ENCODE measurements at regions not wholly inside any gene's neighbourhood (a gene's known extent, or its start where the extent isn't known, plus 50 kb on each side); places are given as distances from the start of the nearest gene placed in this dataset.
A peak's percentile ranks its signal among the peaks of the same experiment; 100 is the strongest.

DNA sequence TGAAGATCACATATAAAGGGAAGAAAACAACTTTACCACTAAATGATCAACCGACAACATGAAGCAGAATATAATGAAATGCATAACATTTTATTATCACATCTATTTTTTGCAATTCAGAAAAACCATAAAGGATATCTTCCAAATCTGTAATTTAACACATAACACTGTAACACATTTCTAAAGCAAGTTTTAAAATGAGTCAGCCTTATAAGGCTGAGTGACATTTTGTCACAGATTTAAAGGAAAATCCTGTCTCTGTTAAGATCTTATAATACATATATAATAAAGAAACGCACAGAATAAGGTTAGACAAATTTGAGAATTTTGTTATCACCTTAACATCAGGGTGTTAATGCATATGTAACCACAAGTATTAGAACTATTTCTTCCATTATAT lies 198.4 kb upstream of the RASA1 start:
- DNase-seq: no peak

DNA sequence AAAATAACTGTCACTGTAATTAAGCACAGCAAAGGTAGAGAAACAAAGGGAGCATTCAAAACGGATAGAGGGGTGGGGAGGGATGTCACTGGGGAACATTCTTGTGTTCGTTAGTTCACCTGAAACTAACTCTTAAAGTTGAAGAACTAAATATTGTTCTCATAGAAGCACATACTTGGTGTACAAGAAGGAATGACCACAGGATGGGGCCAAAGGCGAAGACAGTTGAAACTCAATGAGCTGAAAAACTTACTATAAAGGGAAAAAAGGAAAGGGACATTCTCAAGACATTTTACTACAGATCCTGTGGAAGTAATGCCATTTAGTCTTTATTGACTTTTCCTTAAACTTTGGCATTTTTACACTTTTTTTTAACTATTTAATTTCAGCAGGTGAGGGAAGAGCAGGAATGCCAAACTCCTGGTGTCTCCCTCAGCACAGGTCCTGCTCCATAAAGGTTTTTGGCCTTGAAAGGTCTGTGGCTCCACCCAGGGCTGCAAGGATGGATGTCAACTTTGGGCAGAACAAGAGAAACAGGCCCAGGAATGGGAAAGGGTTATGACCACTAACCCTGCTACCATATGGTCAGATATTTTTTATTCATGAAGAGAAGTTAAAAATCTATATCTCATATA lies 197.6 kb upstream of the RASA1 start:
- no peak for DNase-seq

DNA sequence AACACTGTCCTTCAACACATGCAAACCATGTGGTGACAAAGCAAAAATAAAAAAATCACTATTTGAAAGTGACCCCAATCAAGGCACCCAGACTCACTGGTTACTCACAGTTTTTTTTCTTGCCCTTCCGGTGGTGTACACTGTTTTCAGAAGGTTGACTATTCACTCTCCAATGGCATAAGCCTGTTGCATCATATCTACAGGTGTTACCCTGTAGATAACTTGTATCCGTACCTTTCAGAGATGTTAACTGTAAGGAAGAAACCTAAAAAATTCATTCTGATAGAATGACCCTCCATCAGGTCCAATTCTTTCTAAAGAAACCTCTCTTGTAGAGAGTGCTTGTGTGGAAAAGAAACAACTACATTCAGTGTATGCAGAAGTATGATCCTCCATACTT lies 193.6 kb upstream of the RASA1 start:
- DNase-seq: no peak

DNA sequence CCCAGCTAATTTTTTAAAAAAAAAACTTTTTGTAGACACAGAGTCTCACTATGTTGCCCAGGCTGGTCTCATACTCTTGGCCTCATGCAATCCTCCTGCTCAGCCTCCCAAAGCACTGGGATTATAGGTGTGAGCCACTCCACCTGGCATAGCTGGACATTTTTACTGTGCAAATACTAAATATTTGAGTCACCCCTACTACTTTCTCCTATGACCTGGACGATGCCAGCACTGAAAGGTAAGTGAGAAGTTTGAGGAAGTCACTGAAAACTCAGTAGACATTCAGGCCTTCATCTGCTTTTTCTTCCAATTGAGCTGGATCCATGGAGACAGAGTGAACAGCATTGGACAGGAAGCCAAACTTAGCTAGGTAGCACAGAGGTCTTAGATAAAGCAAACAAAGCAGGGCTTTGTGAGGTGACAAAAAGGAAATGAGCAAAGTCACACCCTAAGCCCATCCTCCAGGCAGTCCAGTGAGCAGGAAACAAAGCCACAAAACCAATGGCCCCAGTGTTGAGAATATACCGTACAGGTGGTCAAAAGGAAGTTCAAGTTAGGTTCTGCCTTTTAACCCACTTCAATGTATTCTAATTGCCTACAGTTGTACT lies 192.6 kb upstream of the RASA1 start:
- DNase-seq: peak; percentile 45

- no peak for DNase-seq
Observed at GRCh38 chr5:87076411-87076810, 191.3 kb upstream of the RASA1 start.

- DNase-seq: no peak
Observed at GRCh38 chr5:87076931-87077330, 190.8 kb upstream of the RASA1 start.

GRCh38 chr5:87079219-87079618 lies 188.5 kb upstream of the RASA1 start:
- no peak for DNase-seq

- no peak for DNase-seq
Observed at GRCh38 chr5:87081016-87081415, 186.7 kb upstream of the RASA1 start.

- DNase-seq: peak; percentile 58
Observed at GRCh38 chr5:87081511-87082372, 185.9 kb upstream of the RASA1 start.

- DNase-seq: no peak
Observed at GRCh38 chr5:87094347-87094746, 173.3 kb upstream of the RASA1 start.

- DNase-seq: no peak
Observed at GRCh38 chr5:87094833-87095232, 172.8 kb upstream of the RASA1 start.

GRCh38 chr5:87095787-87096186 lies 171.9 kb upstream of the RASA1 start:
- DNase-seq: no peak

DNA sequence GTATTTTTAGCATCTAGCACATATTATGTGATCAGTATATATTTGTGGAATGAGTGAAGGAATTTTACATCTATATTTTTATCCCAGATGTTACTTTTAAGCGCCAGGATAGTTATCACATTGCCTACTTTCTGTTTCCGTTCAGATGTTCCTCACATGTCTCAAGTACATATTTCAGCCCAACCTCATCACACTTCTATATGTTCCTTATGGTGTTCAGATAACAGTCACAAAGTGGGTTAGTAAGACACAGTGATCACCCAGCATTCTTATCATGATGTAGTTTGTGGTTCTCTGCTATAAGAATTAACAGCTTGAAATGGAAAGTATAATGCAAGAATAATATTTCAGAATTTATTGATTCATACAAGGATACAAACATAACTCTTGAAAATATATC lies 170.0 kb upstream of the RASA1 start:
- DNase-seq: no peak

DNA sequence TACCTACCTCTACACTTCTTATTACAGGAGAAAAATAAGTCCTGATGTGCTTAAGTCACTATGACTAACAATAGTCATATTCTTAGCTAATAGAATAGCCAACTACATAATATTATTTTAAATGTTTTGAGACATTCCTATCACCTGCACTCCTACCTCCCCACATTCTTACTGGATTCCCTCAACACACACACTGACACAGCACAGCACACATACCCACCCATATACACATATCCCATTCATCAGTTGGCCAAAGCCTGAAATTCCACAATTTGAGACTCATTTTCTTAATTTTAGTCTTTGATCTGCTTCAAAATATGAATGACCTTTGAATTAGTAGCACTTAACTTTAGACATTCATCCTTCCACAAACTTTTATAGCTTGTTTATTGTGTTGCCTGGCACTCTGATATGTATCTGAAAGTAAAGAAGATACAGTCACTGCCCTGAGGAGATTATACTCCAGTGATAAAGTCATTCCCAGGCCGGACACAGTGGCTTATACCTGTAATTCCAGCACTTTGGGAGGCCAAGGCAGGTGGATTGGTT lies 168.3 kb upstream of the RASA1 start:
- DNase-seq: no peak

DNA sequence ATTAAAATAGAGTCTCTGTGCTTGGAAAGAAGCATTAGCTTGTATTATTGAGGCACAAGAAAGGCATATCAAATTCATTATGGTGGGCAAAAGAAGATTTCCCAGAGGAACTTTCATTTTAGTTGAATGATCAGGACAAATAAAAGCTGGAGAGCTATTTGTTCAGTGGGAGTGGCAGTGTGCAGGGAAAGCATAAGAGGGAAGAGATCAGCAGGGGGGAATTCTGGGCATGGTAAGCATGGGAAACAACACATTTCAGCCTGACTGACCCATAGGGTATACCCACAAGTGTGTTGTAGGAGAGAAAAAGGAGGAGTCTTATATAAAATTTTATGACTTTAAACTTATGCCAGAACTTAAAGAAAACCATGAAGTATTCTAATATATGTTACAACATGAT lies 167.7 kb upstream of the RASA1 start:
- no peak for DNase-seq

GRCh38 chr5:87101321-87101720 lies 166.4 kb upstream of the RASA1 start:
- no peak for DNase-seq

DNA sequence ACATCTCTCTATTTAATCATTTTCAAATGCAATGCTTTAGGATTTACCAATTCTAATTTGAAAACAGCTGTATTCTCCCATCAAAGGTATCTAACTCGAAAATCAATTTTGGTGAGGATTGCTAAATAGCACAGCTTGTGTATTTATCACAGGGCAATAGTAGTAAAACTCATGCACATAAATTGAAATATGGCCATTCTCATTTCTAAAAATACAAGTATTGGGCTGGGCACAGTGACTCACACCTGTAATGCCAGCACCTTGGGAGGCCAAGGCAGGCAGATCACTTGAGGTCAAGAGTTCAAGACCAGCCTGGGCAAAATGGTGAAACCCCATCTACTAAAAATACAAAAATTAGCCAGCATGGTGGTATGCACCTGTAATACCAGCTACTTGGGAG lies 164.8 kb upstream of the RASA1 start:
- no peak for DNase-seq

DNA sequence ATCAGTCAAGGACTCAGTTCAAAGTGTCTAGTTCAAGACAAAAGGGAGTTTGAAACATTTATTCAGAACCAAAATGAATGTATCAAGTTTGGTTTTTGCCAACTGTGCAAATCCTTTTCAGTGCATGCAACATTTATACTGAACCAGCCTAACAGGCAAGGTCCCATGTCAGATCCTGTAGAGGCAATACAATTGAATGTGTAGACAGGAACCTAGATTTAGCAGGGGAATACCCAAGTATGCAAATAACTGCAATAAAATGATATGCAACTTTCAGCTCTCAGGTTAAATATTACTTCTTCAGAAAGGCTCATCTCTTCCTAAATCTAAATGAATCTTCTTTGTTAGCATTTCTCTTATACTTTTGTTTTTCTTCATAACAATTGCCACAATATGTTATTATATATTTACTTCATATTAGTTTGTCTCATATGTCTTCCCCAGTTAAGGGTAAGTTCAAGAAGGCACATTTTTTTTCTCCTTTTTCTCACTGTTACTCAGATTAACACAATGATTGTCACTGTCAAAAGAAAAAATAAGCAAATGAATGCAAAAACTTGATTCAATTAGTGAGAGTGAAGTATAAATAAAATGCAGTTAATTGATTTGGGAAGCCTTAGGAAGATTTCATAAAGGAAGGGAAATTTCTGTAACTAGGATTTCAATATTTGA lies 163.9 kb upstream of the RASA1 start:
- no peak for DNase-seq

DNA sequence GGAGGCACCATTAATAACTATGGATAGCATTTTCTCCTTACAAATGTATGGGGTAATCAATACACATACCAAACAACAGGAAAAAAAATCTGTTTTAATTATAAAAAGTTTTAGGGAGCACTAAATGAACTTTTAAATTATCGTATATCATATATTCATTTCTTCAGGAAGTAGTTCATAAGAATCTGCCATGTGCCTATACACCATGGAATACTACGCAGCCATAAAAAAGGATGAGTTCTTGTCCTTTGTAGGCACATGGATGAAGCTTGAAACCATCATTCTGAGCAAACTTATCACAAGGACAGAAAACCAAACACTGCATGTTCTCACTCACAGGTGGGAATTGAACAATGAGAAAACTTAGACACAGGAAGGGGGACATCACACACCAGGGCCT lies 162.1 kb upstream of the RASA1 start:
- DNase-seq: no peak

- DNase-seq: no peak
Observed at GRCh38 chr5:87109746-87110145, 157.9 kb upstream of the RASA1 start.

GRCh38 chr5:87110721-87111120 lies 157.0 kb upstream of the RASA1 start:
- no peak for DNase-seq

DNA sequence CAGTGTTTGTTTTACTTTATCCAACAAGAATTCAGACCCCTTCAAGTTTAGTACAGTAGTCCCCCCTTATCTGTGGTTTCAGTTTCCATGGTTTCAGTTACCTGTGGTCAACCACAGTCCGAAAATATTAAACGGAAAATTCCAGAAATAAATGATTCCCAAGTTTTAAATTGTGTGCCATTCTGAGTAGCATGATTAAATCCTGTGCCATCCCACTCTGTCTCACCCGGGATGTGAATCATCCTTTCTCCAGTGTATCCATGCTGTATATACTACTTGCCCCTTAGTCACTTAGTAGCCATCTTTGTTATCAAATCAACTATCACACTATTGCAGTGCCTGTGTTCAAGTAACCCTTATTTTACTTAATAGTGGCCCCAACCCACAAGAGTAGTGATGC lies 153.8 kb upstream of the RASA1 start:
- no peak for DNase-seq

DNA sequence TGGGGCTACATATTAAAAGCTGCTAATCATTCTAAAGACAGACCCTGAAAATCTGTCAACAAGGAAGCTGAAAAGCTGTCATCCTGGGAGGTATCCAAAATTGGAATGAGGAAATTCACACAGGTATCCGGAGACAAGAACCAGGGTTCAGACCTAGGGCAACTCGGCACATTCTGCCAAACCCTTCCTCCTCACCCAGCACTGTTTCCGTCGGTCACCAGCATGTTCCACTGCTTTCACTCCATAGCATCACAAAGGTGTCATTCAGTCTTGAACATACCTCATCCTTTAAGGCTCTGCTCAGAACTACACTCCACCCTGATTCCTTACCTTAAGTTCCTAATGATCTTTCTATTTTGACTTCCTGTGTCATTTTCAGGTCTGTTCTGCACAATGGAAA lies 153.1 kb upstream of the RASA1 start:
- no peak for DNase-seq

Data from CD4-positive, alpha-beta T cell treated with Interleukin-4 for 4 hours (primary cell).